HG03175 (cell line): ENCODE measurements at regions not wholly inside any gene's neighbourhood (a gene's known extent, or its start where the extent isn't known, plus 50 kb on each side); places are given as distances from the start of the nearest gene placed in this dataset.
A peak's percentile ranks its signal among the peaks of the same experiment; 100 is the strongest.

ENCODE experiments used
- ATAC-seq: cut with Tn5 transposase; IDR thresholded peaks from one replicate; pipeline ENCODE4 v1.9.1; 2021; ENCODE audit warnings: mild to moderate bottlenecking, moderate library complexity; ENCODE audit not compliant: unreplicated experiment

- ATAC-seq, result no peak
Measured at GRCh38 chr3:177751770-177752169, 554.5 kb upstream of the TBL1XR1 start.

DNA sequence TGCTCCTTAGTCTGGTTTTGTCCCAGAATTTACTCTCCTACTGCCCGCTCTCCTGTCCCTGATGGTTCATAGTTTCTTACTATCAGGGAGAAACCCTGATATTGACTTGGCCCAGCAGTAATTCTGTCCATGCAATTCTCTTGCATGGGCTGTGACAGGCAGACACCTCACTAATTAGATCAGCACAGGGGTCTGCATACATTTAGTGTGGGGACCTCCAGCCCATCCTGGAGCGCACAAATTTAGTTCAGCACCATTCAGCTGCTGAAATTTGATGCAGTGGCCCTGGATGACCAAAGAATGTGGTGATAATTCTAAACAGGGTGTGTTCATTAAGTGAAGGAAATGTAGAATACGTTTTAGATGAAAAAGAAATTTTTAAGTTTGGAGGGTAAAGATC, 555.5 kb upstream of the TBL1XR1 start:
- no peak for ATAC-seq

DNA sequence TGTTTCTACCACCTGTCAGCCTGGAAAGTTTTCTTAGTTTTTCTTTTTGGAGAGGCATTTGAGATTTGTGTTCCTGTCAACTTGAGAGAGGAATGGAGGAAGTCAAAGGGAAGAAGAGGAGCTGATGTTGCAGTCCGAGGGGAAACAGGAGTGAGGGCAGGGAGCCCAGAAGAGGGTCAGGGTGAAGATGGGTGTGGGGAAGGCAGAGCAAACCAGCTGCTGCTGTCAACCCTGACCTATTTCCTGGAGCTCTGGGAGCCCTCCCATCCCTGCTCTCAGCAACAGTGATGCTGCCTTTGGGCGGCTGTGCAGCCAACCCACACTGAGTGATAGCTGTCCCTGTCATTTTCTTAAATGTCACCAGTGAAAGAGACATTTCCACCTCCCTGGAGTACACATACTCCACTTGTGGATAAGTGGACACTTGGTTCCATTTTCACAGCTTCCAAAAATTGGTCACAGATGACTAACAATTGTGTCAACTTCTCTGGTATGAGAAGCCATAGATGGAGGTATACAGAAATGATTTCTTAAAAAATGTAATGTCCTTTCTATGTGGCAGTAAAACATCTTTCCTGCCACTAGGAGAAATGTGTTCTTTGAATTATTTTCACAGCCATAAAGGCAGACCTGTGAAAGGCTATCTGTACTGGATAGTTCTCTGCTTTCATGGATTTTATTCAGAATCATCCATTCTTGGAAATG, 556.3 kb upstream of the TBL1XR1 start:
- ATAC-seq, result no peak

GRCh38 chr3:177754508-177754921, 557.2 kb upstream of the TBL1XR1 start:
- no peak for ATAC-seq

- ATAC-seq, result no peak
Measured at GRCh38 chr3:177758126-177758525, 560.8 kb upstream of the TBL1XR1 start.

DNA sequence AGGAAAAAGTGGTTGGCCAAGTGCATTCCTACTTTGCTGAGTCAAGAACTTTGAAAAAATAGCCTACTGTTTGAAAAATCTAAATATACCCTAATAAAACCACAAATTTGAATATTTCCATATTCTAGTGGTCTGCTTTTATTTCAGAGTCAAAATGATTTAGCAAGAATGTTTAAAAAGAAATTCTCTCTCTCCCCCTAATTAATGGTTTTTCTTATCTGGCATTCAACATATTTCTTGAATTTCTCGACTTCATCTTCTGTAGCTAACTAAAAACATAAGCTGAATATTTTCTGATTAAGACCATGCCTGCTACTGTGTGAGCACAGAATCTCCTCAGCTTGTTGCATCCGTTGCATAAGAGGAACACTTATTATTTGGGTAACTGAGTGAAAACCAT, 563.5 kb upstream of the TBL1XR1 start:
- no peak for ATAC-seq

DNA sequence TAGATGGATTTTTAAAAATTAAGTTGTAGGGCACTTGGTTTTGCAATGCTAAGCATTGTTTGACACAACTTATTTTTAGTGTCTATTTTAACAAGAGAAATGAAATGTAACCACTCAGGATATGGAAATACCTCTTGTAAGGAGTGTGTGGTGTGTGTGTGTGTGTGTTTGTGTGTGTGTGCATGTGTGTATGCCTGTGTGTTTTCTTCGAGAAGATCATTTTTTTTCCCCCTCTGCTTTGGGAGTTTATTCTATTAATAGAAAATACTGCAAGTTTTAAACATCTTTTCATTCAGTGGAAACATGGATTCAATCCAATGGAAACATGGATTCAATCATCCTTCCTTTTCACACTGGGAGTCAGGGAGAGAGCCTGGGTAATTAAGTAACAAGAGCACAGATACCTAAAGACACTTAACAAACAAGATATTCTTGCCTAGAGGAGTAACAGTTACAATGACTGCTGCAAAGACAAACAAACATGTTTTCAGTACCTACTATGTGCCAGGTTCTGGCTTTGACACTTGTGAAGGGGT, 567.2 kb upstream of the TBL1XR1 start:
- no peak for ATAC-seq

GRCh38 chr3:177764933-177765332, 567.7 kb upstream of the TBL1XR1 start:
- ATAC-seq, result no peak

- no peak for ATAC-seq
Measured at GRCh38 chr3:177770383-177771230, 573.3 kb upstream of the TBL1XR1 start.

- no peak for ATAC-seq
Measured at GRCh38 chr3:177771780-177772179, 574.5 kb upstream of the TBL1XR1 start.

- ATAC-seq, result peak; percentile 48
Measured at GRCh38 chr3:177772908-177773557, 575.8 kb upstream of the TBL1XR1 start.

DNA sequence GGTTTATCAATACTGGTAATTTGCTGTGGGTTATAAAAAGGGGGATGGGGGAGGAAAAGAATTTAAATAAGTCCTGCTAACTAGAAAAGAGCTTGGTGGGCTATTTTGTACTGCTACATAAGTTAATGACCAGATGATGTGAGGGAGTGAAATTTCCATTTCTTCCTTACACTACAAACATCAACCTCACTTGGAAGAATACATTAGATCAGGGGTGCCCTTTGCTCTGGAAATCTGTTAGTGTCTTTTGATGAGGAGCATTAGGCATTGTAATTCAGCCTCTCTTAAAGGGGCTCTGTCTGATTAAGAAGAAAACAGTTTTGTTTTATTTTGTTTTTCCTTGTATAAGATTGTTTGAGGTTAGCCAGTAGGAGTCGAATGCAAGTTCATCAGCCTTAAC, 576.4 kb upstream of the TBL1XR1 start:
- ATAC-seq, result no peak

DNA sequence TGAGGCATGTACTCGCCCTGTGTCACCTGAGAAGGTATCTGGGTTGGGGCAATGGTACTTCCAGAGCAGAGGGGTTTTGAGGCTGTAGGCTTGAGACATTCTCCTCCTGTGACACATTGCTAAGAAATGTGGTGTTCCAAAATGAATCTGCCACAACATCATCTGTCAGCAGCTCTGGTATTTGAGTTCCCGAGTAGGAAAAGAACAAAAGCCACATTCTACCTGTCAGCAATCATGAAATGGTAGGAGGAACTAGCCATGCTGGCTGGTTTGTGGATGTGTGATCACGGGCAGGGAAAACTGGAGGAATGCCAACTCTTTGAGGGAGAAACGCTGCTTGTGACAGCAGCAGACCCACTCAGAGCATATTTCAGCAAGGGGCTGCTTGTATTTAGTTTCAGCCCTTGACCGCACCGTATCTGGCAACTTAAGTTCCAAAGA, 579.4 kb upstream of the TBL1XR1 start:
- no peak for ATAC-seq

GRCh38 chr3:177777699-177778098, 580.4 kb upstream of the TBL1XR1 start:
- peak; percentile 88 for ATAC-seq

- ATAC-seq, result no peak
Measured at GRCh38 chr3:177778633-177779032, 581.4 kb upstream of the TBL1XR1 start.

DNA sequence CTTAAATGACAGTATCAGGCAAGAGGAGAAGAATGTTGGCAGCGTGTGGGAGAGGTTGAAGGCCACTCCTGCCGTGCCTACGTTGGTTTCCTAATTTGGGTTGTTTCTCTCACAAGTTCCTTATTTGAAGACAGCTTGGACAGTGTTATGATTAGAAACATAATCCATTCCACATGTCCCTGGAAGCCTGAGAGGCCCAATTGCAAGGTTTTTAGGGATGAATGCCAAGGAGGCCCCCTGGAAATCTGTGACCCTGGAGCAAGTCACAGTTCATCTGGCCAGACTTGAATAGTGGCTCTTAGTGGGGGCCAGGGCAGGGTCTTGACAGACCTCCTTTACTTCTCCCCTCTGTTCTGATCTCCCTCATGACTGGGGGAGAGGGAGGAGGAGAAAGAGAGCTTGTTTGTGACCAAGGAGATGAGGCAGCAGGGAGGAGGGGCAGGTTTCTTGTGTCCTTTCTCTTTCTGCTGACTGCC, 584.4 kb upstream of the TBL1XR1 start:
- no peak for ATAC-seq

DNA sequence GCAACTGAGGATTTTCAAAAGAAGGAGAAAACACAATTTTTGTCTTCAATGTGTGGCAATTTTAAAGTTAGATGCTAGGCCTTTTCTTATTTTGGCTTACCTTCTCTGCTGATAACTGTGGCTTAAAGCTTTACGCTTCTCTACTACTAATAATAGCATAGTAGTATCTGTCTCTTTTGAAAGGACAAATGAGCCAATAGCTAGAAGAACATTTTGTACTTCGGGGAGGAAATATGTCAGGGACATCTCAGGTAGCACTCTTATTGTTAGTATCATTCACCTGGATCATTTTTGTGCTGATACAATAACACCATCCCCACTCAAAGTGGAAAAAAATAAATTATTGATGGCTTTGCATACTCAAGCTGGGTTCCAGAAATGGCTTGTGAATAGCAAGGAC, 586.1 kb upstream of the TBL1XR1 start:
- ATAC-seq, result no peak

DNA sequence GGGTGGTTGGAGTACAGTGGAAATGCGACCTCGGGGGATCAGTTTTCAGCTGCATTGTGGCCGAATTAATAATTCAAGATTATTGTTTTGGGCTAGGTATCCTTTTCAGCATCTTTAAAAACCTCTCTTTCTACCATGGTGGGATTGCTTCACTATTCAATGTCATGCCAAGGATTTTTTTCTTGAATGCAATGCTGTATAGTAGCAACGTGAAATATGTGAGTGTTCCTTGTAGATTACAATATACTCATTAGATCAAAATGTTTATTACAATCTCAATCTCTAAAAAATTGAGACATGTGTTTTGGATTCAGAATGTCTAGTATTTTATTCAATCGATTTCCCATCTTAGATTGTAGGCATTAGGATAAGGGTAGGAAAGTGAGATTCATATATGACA, 586.5 kb upstream of the TBL1XR1 start:
- ATAC-seq, result no peak

GRCh38 chr3:177787279-177788041, 590.2 kb upstream of the TBL1XR1 start:
- ATAC-seq, result peak; percentile 68

- no peak for ATAC-seq
Measured at GRCh38 chr3:177789500-177789899, 592.2 kb upstream of the TBL1XR1 start.
